ENCODE measurements at regions not wholly inside any gene's neighbourhood (a gene's known extent, or its start where the extent isn't known, plus 50 kb on each side); places are given as distances from the start of the nearest gene placed in this dataset.
A peak's percentile ranks its signal among the peaks of the same experiment; 100 is the strongest.

GRCh38 chr1:66426239-66426853 is 107.6 kb upstream of the SGIP1 start:
- TF ChIP-seq CTCF (IDR thresholded peaks at IDR 0.05), result no peak

- no peak for TF ChIP-seq CTCF (IDR thresholded peaks at IDR 0.05)
Measured at GRCh38 chr1:66431999-66432398, 102.0 kb upstream of the SGIP1 start.

GRCh38 chr1:66433611-66434010 is 100.3 kb upstream of the SGIP1 start:
- TF ChIP-seq CTCF (IDR thresholded peaks at IDR 0.05), result no peak

GRCh38 chr1:66434096-66434495 is 99.9 kb upstream of the SGIP1 start:
- no peak for TF ChIP-seq CTCF (IDR thresholded peaks at IDR 0.05)

- no peak for TF ChIP-seq CTCF (IDR thresholded peaks at IDR 0.05)
Measured at GRCh38 chr1:66435541-66435940, 98.4 kb upstream of the SGIP1 start.

- TF ChIP-seq CTCF (IDR thresholded peaks at IDR 0.05), result peak; percentile 52
Measured at GRCh38 chr1:66436378-66437135, 97.4 kb upstream of the SGIP1 start.

- TF ChIP-seq CTCF (IDR thresholded peaks at IDR 0.05), result no peak
Measured at GRCh38 chr1:66437136-66437401, 96.9 kb upstream of the SGIP1 start.

Data from LNCAP (cell line).